DND-41 (cell line): ENCODE measurements at regions not wholly inside any gene's neighbourhood (a gene's known extent, or its start where the extent isn't known, plus 50 kb on each side); places are given as distances from the start of the nearest gene placed in this dataset.
A peak's percentile ranks its signal among the peaks of the same experiment; 100 is the strongest.
"Not testable (repeated sequence)": the region's sequence is repeated elsewhere in the genome, so short reads cannot be mapped to it uniquely, and the experiment has no call there.

ENCODE experiments used
- ATAC-seq: fragments of 200-7000 bp; cut with Tn5 transposase; 3 replicates; pipeline ENCODE4 v1.9.1; 2021; ENCODE audit warnings: low read depth; ENCODE audit not compliant: insufficient read depth
- DNase-seq: peaks from one replicate; pipeline ENCODE4 v3.0.0-alpha.2; 2020
- H2AFZ ChIP-seq: 2 replicates; pipeline ENCODE4 v1.6.0; 2012; ENCODE audit warnings: low read depth, low read length
- H3K27ac ChIP-seq: 2 replicates; pipeline ENCODE4 v1.5.1; 2012; ENCODE audit warnings: low read length, inconsistent platforms
- H3K27me3 ChIP-seq: fragments of 200-600 bp; sonication (generic); 2 replicates; pipeline ENCODE4 v1.6.0; 2012; ENCODE audit warnings: low read length, mild to moderate bottlenecking, inconsistent platforms; ENCODE audit not compliant: insufficient read depth, poor library complexity
- H3K36me3 ChIP-seq: 2 replicates; pipeline ENCODE4 v1.5.1; 2012; ENCODE audit warnings: low read length, inconsistent platforms; ENCODE audit not compliant: insufficient read depth
- H3K4me1 ChIP-seq: 2 replicates; pipeline ENCODE4 v1.5.1; 2012; ENCODE audit warnings: mild to moderate bottlenecking, low read length; ENCODE audit not compliant: insufficient read depth
- H3K4me2 ChIP-seq: 2 replicates; pipeline ENCODE4 v1.6.0; 2012; ENCODE audit warnings: mild to moderate bottlenecking, moderate library complexity, low read length, inconsistent platforms; ENCODE audit not compliant: insufficient read depth
- H3K4me3 ChIP-seq, 2 experiments: fragments of 200-600 bp in 1 of 2; shearing (Covaris generic) in 1 of 2; 2 replicates each; pipeline ENCODE4 v1.5.1; 2012 to 2016; ENCODE audit warnings: inconsistent platforms in 2 of 2, low read length in 2 of 2, mild to moderate bottlenecking in 2 of 2, low read depth in 1 of 2, moderate library complexity in 1 of 2
- H3K79me2 ChIP-seq: 2 replicates; pipeline ENCODE4 v1.6.0; 2012; ENCODE audit warnings: low read length, inconsistent platforms; ENCODE audit not compliant: insufficient read depth
- H3K9ac ChIP-seq: 2 replicates; pipeline ENCODE4 v1.6.0; 2012; ENCODE audit warnings: low read depth, mild to moderate bottlenecking, inconsistent platforms, low read length, moderate library complexity
- H3K9me3 ChIP-seq: 2 replicates; pipeline ENCODE4 v1.5.1; 2012; ENCODE audit warnings: low read length, moderate library complexity, mild to moderate bottlenecking, inconsistent platforms; ENCODE audit not compliant: insufficient read depth, severe bottlenecking
- H4K20me1 ChIP-seq: 2 replicates; pipeline ENCODE4 v1.6.0; 2012; ENCODE audit warnings: low read length; ENCODE audit not compliant: insufficient read depth
- EZH2 ChIP-seq: IDR thresholded peaks from 3 replicates; pipeline ENCODE4 v1.6.1; 2012; ENCODE audit warnings: borderline replicate concordance, low read depth, mild to moderate bottlenecking, moderate library complexity, low read length, inconsistent platforms; ENCODE audit not compliant: severe bottlenecking
- TF ChIP-seq, protein P1 (sequence below): IDR thresholded peaks from 2 replicates; pipeline ENCODE4 v1.5.1; 2012; ENCODE audit warnings: borderline replicate concordance, low read length, moderate library complexity, mild to moderate bottlenecking; ENCODE audit not compliant: poor library complexity, severe bottlenecking; ENCODE audit errors: extremely low read depth

DNA sequence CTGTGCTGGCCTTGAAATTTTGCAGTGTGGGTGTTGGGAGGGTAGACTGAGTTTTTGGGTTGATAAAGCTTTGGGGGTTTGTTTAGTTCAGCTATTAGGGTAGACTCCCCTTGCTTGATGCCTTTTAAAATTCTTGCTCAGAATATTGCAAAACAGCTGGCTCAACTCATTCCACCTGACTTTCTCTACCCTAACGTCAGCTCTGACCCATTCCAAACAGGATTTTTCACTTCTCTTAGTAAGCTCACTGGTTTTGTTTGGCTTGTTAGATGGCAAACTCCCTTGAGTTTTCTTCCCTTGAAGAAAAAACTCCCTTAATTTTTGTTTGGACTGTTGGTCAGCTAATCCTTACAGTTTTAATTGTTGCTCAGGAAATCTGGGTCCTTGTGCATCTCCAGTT lies 195.1 kb upstream of the DTNA start:
- no peak overlapping the region for H3K27ac ChIP-seq

DNA sequence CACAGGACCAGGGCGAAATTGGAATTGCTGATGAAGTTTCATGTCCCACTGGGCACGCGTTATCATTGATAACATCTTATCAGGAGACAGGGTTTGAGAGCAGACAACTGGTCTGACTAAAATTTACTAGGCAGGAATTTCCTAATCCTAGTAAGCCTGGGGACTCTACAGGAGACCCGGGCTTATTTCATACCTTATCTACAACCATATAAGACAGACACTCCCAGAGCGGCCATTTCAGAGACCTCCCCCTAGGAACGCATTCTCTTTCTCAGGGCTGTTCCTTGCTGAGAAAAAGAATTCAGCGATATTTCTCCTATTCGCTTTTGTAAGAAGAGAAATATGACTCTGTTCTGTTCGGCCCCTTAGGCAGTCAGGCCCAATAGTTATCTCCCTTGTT lies 193.7 kb upstream of the DTNA start:
- not testable (repeated sequence) for H3K4me2 ChIP-seq, H3K79me2 ChIP-seq, H3K36me3 ChIP-seq, H2AFZ ChIP-seq, H3K27me3 ChIP-seq, ATAC-seq, H3K4me1 ChIP-seq, H3K9me3 ChIP-seq, H3K9ac ChIP-seq, H3K27ac ChIP-seq, H3K4me3 ChIP-seq, H4K20me1 ChIP-seq
- peak; percentile 8 for DNase-seq

More for the DNA sequence above, 195.1 kb upstream of the DTNA start:
- H3K9ac ChIP-seq = no peak overlapping the region
- no peaks in the 10 kb centered on the region for H3K4me1 ChIP-seq
- no peak for TF ChIP-seq EZH2
- TF ChIP-seq, protein P1, sequence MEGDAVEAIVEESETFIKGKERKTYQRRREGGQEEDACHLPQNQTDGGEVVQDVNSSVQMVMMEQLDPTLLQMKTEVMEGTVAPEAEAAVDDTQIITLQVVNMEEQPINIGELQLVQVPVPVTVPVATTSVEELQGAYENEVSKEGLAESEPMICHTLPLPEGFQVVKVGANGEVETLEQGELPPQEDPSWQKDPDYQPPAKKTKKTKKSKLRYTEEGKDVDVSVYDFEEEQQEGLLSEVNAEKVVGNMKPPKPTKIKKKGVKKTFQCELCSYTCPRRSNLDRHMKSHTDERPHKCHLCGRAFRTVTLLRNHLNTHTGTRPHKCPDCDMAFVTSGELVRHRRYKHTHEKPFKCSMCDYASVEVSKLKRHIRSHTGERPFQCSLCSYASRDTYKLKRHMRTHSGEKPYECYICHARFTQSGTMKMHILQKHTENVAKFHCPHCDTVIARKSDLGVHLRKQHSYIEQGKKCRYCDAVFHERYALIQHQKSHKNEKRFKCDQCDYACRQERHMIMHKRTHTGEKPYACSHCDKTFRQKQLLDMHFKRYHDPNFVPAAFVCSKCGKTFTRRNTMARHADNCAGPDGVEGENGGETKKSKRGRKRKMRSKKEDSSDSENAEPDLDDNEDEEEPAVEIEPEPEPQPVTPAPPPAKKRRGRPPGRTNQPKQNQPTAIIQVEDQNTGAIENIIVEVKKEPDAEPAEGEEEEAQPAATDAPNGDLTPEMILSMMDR = no peak
- peaks cover 6% of the 10 kb centered on the region for H3K9me3 ChIP-seq
- H2AFZ ChIP-seq = no peak overlapping the region
- no peaks in the 10 kb centered on the region for H4K20me1 ChIP-seq
- no peak overlapping the region for H3K4me2 ChIP-seq
- ATAC-seq = no peak
- DNase-seq = no peak
- no peaks in the 10 kb centered on the region for H3K27me3 ChIP-seq
- no peaks in the 10 kb centered on the region for H3K79me2 ChIP-seq
- no peaks in the 10 kb centered on the region for H3K36me3 ChIP-seq
- no peak overlapping the region for H3K4me3 ChIP-seq

DNA sequence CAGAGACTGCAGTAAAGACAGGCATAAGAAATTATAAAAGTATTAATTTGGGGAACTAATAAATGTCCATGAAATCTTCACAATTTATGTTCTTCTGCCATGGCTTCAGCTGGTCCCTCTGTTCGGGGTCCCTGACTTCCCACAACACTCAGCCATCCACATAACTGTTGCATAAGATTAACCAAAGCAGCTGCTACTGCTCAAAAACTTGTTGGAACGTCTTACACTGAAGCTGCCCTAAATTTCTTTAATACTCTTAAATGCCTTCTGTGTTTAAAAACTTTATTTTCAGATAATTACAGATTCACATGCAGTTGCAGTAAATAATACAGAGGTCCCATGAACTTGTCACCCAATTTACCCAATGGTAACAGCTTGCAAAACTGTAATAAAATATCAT lies 193.1 kb upstream of the DTNA start:
- not testable (repeated sequence) for H3K27ac ChIP-seq, H3K9me3 ChIP-seq, H2AFZ ChIP-seq, H4K20me1 ChIP-seq, H3K27me3 ChIP-seq, H3K9ac ChIP-seq, H3K79me2 ChIP-seq, H3K4me3 ChIP-seq, DNase-seq, H3K36me3 ChIP-seq, H3K4me2 ChIP-seq, ATAC-seq, H3K4me1 ChIP-seq

GRCh38 chr18:34521040-34521439 lies 189.1 kb upstream of the DTNA start:
- Histone ChIP-seq H3K9me3 (peaks cover 3% of the 10 kb centered on the region), H3K27ac (no peak overlapping the region), H2AFZ (no peak overlapping the region), H3K4me2 (no peak overlapping the region), H3K79me2 (no peaks in the 10 kb centered on the region), H3K4me3 (no peak overlapping the region), H3K4me1 (no peaks in the 10 kb centered on the region), H3K9ac (no peak overlapping the region), H3K27me3 (no peaks in the 10 kb centered on the region), H3K36me3 (no peaks in the 10 kb centered on the region), H4K20me1 (no peaks in the 10 kb centered on the region)
- no peak for DNase-seq
- ATAC-seq = no peak
- TF ChIP-seq EZH2 = no peak
- TF ChIP-seq, protein P1 = no peak

GRCh38 chr18:34522603-34523002 lies 187.5 kb upstream of the DTNA start:
- Histone ChIP-seq H2AFZ (no peak overlapping the region), H3K4me1 (no peaks in the 10 kb centered on the region), H3K9me3 (no peaks in the 10 kb centered on the region), H3K79me2 (no peaks in the 10 kb centered on the region), H3K36me3 (no peaks in the 10 kb centered on the region), H3K4me3 (no peak overlapping the region), H3K27ac (no peak overlapping the region), H3K27me3 (no peaks in the 10 kb centered on the region), H3K9ac (no peak overlapping the region), H3K4me2 (no peak overlapping the region), H4K20me1 (no peaks in the 10 kb centered on the region)
- TF ChIP-seq, protein P1 = no peak
- TF ChIP-seq EZH2 = no peak
- no peak for ATAC-seq
- DNase-seq = no peak
